SU-DHL-6 (cell line): ENCODE measurements at regions not wholly inside any gene's neighbourhood (a gene's known extent, or its start where the extent isn't known, plus 50 kb on each side); places are given as distances from the start of the nearest gene placed in this dataset.

Source experiments
- EZH2phosphoT487 ChIP-seq: fragments of 200-600 bp; sonication (generic), shearing (Covaris generic); conservative IDR thresholded peaks from 2 replicates; pipeline ENCODE4 v1.6.1; 2018; ENCODE audit warnings: mild to moderate bottlenecking, antibody characterized with exemption, low read length, moderate library complexity, mixed read lengths
- TF ChIP-seq, protein P1 (sequence below): fragments of 200-600 bp; sonication (generic); IDR thresholded peaks from one replicate; pipeline ENCODE4 v1.5.1; 2017; ENCODE audit warnings: antibody characterized with exemption, mild to moderate bottlenecking, low read length, moderate library complexity; ENCODE audit not compliant: insufficient read depth, poor library complexity, severe bottlenecking

DNA sequence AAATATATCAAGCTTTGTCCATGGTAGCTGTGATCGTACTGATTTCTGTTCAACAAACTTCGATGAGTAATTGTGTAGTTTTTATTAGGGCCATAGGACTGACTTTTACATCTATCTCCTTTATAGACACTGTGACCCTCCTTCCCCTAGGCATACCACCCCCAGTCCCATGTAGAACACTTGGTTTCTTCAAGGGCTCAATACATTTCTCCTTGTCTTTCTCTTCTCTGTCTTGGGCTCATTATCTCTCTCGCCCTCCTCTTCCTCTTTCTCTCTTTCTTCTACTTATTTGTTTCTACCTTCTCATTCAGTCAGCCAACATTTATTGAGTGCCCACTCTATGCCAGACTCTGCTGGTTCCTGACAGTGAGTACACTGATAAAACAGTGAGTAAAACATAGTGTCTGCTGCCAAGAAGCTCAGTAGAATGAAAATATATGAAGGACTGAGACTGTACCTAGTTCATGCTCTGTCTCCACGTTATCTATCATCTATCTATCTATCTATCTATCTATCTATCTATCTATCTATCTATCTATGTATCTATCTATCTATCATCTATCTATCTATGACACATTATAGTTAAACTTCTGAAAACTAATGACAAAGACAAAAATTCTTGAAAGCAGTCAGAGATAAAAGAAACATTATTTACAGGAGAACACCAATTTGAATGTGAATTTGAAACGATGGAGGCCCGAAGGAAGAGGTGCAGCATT lies 122.8 kb downstream of the RBMX2 start:
- TF ChIP-seq, protein P1, sequence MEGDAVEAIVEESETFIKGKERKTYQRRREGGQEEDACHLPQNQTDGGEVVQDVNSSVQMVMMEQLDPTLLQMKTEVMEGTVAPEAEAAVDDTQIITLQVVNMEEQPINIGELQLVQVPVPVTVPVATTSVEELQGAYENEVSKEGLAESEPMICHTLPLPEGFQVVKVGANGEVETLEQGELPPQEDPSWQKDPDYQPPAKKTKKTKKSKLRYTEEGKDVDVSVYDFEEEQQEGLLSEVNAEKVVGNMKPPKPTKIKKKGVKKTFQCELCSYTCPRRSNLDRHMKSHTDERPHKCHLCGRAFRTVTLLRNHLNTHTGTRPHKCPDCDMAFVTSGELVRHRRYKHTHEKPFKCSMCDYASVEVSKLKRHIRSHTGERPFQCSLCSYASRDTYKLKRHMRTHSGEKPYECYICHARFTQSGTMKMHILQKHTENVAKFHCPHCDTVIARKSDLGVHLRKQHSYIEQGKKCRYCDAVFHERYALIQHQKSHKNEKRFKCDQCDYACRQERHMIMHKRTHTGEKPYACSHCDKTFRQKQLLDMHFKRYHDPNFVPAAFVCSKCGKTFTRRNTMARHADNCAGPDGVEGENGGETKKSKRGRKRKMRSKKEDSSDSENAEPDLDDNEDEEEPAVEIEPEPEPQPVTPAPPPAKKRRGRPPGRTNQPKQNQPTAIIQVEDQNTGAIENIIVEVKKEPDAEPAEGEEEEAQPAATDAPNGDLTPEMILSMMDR: no peak
- TF ChIP-seq EZH2phosphoT487: no peak
